ENCODE measurements at regions not wholly inside any gene's neighbourhood (a gene's known extent, or its start where the extent isn't known, plus 50 kb on each side); places are given as distances from the start of the nearest gene placed in this dataset.

- POLR2A ChIA-PET, result no interaction called here
- CTCF ChIA-PET, result no interaction called here
- no peaks in the 10 kb centered on the region for H3K36me3 ChIP-seq (ENCODE audit: control insufficient read depth in 4 of 4, insufficient read depth in 4 of 4, low read length in 3 of 4)
- H3K9me3 ChIP-seq (ENCODE audit: control extremely low read depth in 1 of 5, control insufficient read depth in 4 of 5, insufficient read depth in 2 of 5, low read depth in 1 of 5, low read length in 4 of 5), result peaks cover 0 to 2% (median 0%) of the 10 kb centered on the region in 5 experiments
- H3K27me3 ChIP-seq (replicated peaks in 2 of 5; ENCODE audit: control insufficient read depth in 4 of 5, insufficient read depth in 5 of 5, low read length in 4 of 5), result no peaks in the 10 kb centered on the region
- WGBS (ENCODE audit: insufficient coverage), result 93% methylated on average over 2 of the region's 3 CpGs
- no peak overlapping the region for H3K4me3 ChIP-seq (ENCODE audit: control insufficient read depth in 1 of 7, extremely low read depth in 1 of 7, insufficient read depth in 4 of 7, low read depth in 2 of 7, low read length in 6 of 7)
- no peak for DNase-seq
- H3K4me1 ChIP-seq (ENCODE audit: control extremely low read depth in 1 of 4, control insufficient read depth in 4 of 4, insufficient read depth in 4 of 4, low read length in 3 of 4), result no peaks in the 10 kb centered on the region
- no peak overlapping the region for H3K27ac ChIP-seq (ENCODE audit: insufficient read depth in 1 of 2, low read depth in 1 of 2, low read length in 2 of 2, poor library complexity in 1 of 2, severe bottlenecking in 2 of 2)
These were observed 391.0 kb downstream of the ZIC4 start for GRCh38 chr3:147015334-147015733.

GRCh38 chr3:147008886-147009285 lies 397.5 kb downstream of the ZIC4 start:
- Histone ChIP-seq H3K9me3 (ENCODE audit: control extremely low read depth in 1 of 5, control insufficient read depth in 4 of 5, insufficient read depth in 2 of 5, low read depth in 1 of 5, low read length in 4 of 5) (no peaks in the 10 kb centered on the region), H3K4me3 (ENCODE audit: control insufficient read depth in 1 of 7, extremely low read depth in 1 of 7, insufficient read depth in 4 of 7, low read depth in 2 of 7, low read length in 6 of 7) (no peak overlapping the region), H3K27me3 (replicated peaks in 2 of 5; ENCODE audit: control insufficient read depth in 4 of 5, insufficient read depth in 5 of 5, low read length in 4 of 5) (no peaks in the 10 kb centered on the region), H3K36me3 (ENCODE audit: control insufficient read depth in 4 of 4, insufficient read depth in 4 of 4, low read length in 3 of 4) (no peaks in the 10 kb centered on the region), H3K27ac (ENCODE audit: insufficient read depth in 1 of 2, low read depth in 1 of 2, low read length in 2 of 2, poor library complexity in 1 of 2, severe bottlenecking in 2 of 2) (no peak overlapping the region), H3K4me1 (ENCODE audit: control extremely low read depth in 1 of 4, control insufficient read depth in 4 of 4, insufficient read depth in 4 of 4, low read length in 3 of 4) (no peaks in the 10 kb centered on the region)
- ChIA-PET POLR2A (no interaction called here), CTCF (no interaction called here)
- DNase-seq, result no peak
- WGBS (ENCODE audit: insufficient coverage), result 88% methylated on average over 1 of the region's 1 CpG

GRCh38 chr3:147008458-147008857 lies 397.9 kb downstream of the ZIC4 start:
- Histone ChIP-seq H3K27me3 (replicated peaks in 2 of 5; ENCODE audit: control insufficient read depth in 4 of 5, insufficient read depth in 5 of 5, low read length in 4 of 5) (no peaks in the 10 kb centered on the region), H3K4me3 (ENCODE audit: control insufficient read depth in 1 of 7, extremely low read depth in 1 of 7, insufficient read depth in 4 of 7, low read depth in 2 of 7, low read length in 6 of 7) (no peak overlapping the region), H3K36me3 (ENCODE audit: control insufficient read depth in 4 of 4, insufficient read depth in 4 of 4, low read length in 3 of 4) (no peaks in the 10 kb centered on the region), H3K4me1 (ENCODE audit: control extremely low read depth in 1 of 4, control insufficient read depth in 4 of 4, insufficient read depth in 4 of 4, low read length in 3 of 4) (no peaks in the 10 kb centered on the region), H3K27ac (ENCODE audit: insufficient read depth in 1 of 2, low read depth in 1 of 2, low read length in 2 of 2, poor library complexity in 1 of 2, severe bottlenecking in 2 of 2) (no peak overlapping the region), H3K9me3 (ENCODE audit: control extremely low read depth in 1 of 5, control insufficient read depth in 4 of 5, insufficient read depth in 2 of 5, low read depth in 1 of 5, low read length in 4 of 5) (no peaks in the 10 kb centered on the region)
- DNase-seq, result no peak
- ChIA-PET POLR2A (no interaction called here), CTCF (no interaction called here)
- WGBS (ENCODE audit: insufficient coverage), result 93% methylated on average over 2 of the region's 2 CpGs

- Histone ChIP-seq H3K4me3 (ENCODE audit: control insufficient read depth in 1 of 7, extremely low read depth in 1 of 7, insufficient read depth in 4 of 7, low read depth in 2 of 7, low read length in 6 of 7) (no peak overlapping the region), H3K27me3 (replicated peaks in 2 of 5; ENCODE audit: control insufficient read depth in 4 of 5, insufficient read depth in 5 of 5, low read length in 4 of 5) (no peaks in the 10 kb centered on the region), H3K27ac (ENCODE audit: insufficient read depth in 1 of 2, low read depth in 1 of 2, low read length in 2 of 2, poor library complexity in 1 of 2, severe bottlenecking in 2 of 2) (no peak overlapping the region), H3K9me3 (ENCODE audit: control extremely low read depth in 1 of 5, control insufficient read depth in 4 of 5, insufficient read depth in 2 of 5, low read depth in 1 of 5, low read length in 4 of 5) (no peaks in the 10 kb centered on the region), H3K36me3 (ENCODE audit: control insufficient read depth in 4 of 4, insufficient read depth in 4 of 4, low read length in 3 of 4) (no peaks in the 10 kb centered on the region), H3K4me1 (ENCODE audit: control extremely low read depth in 1 of 4, control insufficient read depth in 4 of 4, insufficient read depth in 4 of 4, low read length in 3 of 4) (no peaks in the 10 kb centered on the region)
- WGBS (ENCODE audit: insufficient coverage), result no CpG with 5 or more reads among the region's 2 CpGs
- CTCF ChIA-PET, result no interaction called here
- POLR2A ChIA-PET, result no interaction called here
- DNase-seq, result no peak
These were observed 398.6 kb downstream of the ZIC4 start for GRCh38 chr3:147007736-147008245.

- WGBS (ENCODE audit: insufficient coverage), result 100% methylated on average over 2 of the region's 2 CpGs
- no peak overlapping the region for H3K27ac ChIP-seq (ENCODE audit: insufficient read depth in 1 of 2, low read depth in 1 of 2, low read length in 2 of 2, poor library complexity in 1 of 2, severe bottlenecking in 2 of 2)
- POLR2A ChIA-PET, result no interaction called here
- H3K4me3 ChIP-seq (ENCODE audit: control insufficient read depth in 1 of 7, extremely low read depth in 1 of 7, insufficient read depth in 4 of 7, low read depth in 2 of 7, low read length in 6 of 7), result no peak overlapping the region
- no peak for DNase-seq
- H3K27me3 ChIP-seq (replicated peaks in 2 of 5; ENCODE audit: control insufficient read depth in 4 of 5, insufficient read depth in 5 of 5, low read length in 4 of 5), result no peaks in the 10 kb centered on the region
- no peaks in the 10 kb centered on the region for H3K9me3 ChIP-seq (ENCODE audit: control extremely low read depth in 1 of 5, control insufficient read depth in 4 of 5, insufficient read depth in 2 of 5, low read depth in 1 of 5, low read length in 4 of 5)
- no peaks in the 10 kb centered on the region for H3K36me3 ChIP-seq (ENCODE audit: control insufficient read depth in 4 of 4, insufficient read depth in 4 of 4, low read length in 3 of 4)
- CTCF ChIA-PET, result no interaction called here
- no peaks in the 10 kb centered on the region for H3K4me1 ChIP-seq (ENCODE audit: control extremely low read depth in 1 of 4, control insufficient read depth in 4 of 4, insufficient read depth in 4 of 4, low read length in 3 of 4)
These were observed 397.6 kb upstream of the PLSCR5 start for GRCh38 chr3:147002721-147003120.

GRCh38 chr3:147000274-147000673 lies 395.1 kb upstream of the PLSCR5 start:
- POLR2A ChIA-PET, result no interaction called here
- H3K4me1 ChIP-seq (ENCODE audit: control extremely low read depth in 1 of 4, control insufficient read depth in 4 of 4, insufficient read depth in 4 of 4, low read length in 3 of 4), result no peaks in the 10 kb centered on the region
- H3K9me3 ChIP-seq (ENCODE audit: control extremely low read depth in 1 of 5, control insufficient read depth in 4 of 5, insufficient read depth in 2 of 5, low read depth in 1 of 5, low read length in 4 of 5), result no peaks in the 10 kb centered on the region
- no peak for DNase-seq
- no peaks in the 10 kb centered on the region for H3K27me3 ChIP-seq (replicated peaks in 2 of 5; ENCODE audit: control insufficient read depth in 4 of 5, insufficient read depth in 5 of 5, low read length in 4 of 5)
- no peak overlapping the region for H3K27ac ChIP-seq (ENCODE audit: insufficient read depth in 1 of 2, low read depth in 1 of 2, low read length in 2 of 2, poor library complexity in 1 of 2, severe bottlenecking in 2 of 2)
- WGBS (ENCODE audit: insufficient coverage), result no CpG with 5 or more reads among the region's 2 CpGs
- CTCF ChIA-PET, result no interaction called here
- no peaks in the 10 kb centered on the region for H3K36me3 ChIP-seq (ENCODE audit: control insufficient read depth in 4 of 4, insufficient read depth in 4 of 4, low read length in 3 of 4)
- no peak overlapping the region for H3K4me3 ChIP-seq (ENCODE audit: control insufficient read depth in 1 of 7, extremely low read depth in 1 of 7, insufficient read depth in 4 of 7, low read depth in 2 of 7, low read length in 6 of 7)

GRCh38 chr3:146991907-146992306 lies 386.8 kb upstream of the PLSCR5 start:
- Histone ChIP-seq H3K9me3 (ENCODE audit: control extremely low read depth in 1 of 5, control insufficient read depth in 4 of 5, insufficient read depth in 2 of 5, low read depth in 1 of 5, low read length in 4 of 5) (no peaks in the 10 kb centered on the region), H3K36me3 (ENCODE audit: control insufficient read depth in 4 of 4, insufficient read depth in 4 of 4, low read length in 3 of 4) (no peaks in the 10 kb centered on the region), H3K27me3 (replicated peaks in 2 of 5; ENCODE audit: control insufficient read depth in 4 of 5, insufficient read depth in 5 of 5, low read length in 4 of 5) (no peaks in the 10 kb centered on the region), H3K27ac (ENCODE audit: insufficient read depth in 1 of 2, low read depth in 1 of 2, low read length in 2 of 2, poor library complexity in 1 of 2, severe bottlenecking in 2 of 2) (no peak overlapping the region), H3K4me1 (ENCODE audit: control extremely low read depth in 1 of 4, control insufficient read depth in 4 of 4, insufficient read depth in 4 of 4, low read length in 3 of 4) (no peaks in the 10 kb centered on the region), H3K4me3 (ENCODE audit: control insufficient read depth in 1 of 7, extremely low read depth in 1 of 7, insufficient read depth in 4 of 7, low read depth in 2 of 7, low read length in 6 of 7) (no peak overlapping the region)
- no CpG with 5 or more reads among the region's 1 CpG for WGBS (ENCODE audit: insufficient coverage)
- ChIA-PET POLR2A (no interaction called here), CTCF (interaction anchor here (0.6 kb wide), 1 partner anchor 21 kb away, joined by 3 read pairs; no protein-coding TSS in a partner anchor)
- DNase-seq, result no peak

Measured in common myeloid progenitor, CD34-positive (primary cell).